ENCODE measurements at regions not wholly inside any gene's neighbourhood (a gene's known extent, or its start where the extent isn't known, plus 50 kb on each side); places are given as distances from the start of the nearest gene placed in this dataset.

GRCh38 chr2:171235262-171235881 lies 74.7 kb upstream of the TLK1 start:
- no peak overlapping the region for H3K4me3 ChIP-seq (ENCODE audit: low read depth, low read length)
- no peak for DNase-seq (ENCODE audit: low read depth)
- TF ChIP-seq CTCF (conservative IDR thresholded peaks at IDR 0.05; ENCODE audit: low read depth, low read length): no peak

DNA sequence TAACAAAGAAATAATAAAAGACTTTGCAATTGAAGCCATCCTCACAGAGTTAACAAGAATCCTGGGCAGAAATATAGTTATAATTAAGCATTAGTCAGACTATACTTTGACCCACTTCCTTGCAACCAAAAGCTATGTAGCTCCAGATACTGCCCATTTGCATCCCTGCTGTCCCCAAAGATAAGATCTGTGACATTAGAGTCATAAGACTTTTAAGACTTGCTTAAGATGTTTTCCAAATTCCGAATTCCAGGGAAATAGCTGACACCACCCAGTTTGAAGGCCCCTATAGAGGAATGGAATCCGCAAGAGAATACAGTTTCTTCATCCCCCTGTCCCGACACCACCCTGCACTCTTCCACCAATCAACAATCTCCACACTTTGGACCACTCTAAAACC lies 69.5 kb upstream of the TLK1 start:
- H3K4me3 ChIP-seq (ENCODE audit: low read depth, low read length): no peak overlapping the region
- no peak for TF ChIP-seq CTCF (conservative IDR thresholded peaks at IDR 0.05; ENCODE audit: low read depth, low read length)
- DNase-seq (ENCODE audit: low read depth): no peak

GRCh38 chr2:171228826-171229225 lies 68.1 kb upstream of the TLK1 start:
- no peak overlapping the region for H3K4me3 ChIP-seq (ENCODE audit: low read depth, low read length)
- DNase-seq (ENCODE audit: low read depth): no peak
- TF ChIP-seq CTCF (conservative IDR thresholded peaks at IDR 0.05; ENCODE audit: low read depth, low read length): no peak

DNA sequence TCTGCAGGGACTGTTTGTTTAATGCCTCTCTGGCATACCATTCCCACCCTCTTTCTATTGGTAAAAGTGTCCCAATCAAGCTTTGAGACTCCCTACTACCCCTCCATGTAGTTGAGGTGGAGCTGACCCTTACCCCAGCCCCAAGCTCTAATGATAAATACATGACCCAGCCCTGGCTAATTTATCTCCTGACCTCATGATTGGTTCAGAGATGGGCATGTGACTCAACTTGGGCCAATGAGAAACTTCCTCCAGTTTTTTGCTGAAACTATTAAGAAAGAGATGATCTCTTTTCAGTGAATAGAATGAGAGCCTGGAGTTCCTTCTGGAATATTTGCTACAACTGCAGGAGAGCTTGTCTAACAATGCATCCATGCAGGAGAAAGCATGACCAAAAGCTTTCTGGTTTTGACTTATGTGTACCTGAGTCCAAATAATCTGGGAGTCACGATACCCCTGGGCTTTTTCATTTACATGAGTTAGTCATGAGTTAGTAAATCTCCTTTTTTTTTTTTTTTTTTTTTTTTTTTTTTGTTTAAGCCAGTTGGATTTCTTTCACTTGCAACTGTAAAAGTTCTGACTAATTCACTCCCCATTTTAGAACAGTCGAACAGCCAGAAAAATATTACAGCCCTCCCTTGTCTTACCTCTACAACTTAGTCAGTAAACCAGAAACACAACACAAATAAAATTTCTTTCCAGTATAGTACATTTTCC lies 66.5 kb upstream of the TLK1 start:
- no peak for TF ChIP-seq CTCF (conservative IDR thresholded peaks at IDR 0.05; ENCODE audit: low read depth, low read length)
- H3K4me3 ChIP-seq (ENCODE audit: low read depth, low read length): no peak overlapping the region
- no peak for DNase-seq (ENCODE audit: low read depth)

DNA sequence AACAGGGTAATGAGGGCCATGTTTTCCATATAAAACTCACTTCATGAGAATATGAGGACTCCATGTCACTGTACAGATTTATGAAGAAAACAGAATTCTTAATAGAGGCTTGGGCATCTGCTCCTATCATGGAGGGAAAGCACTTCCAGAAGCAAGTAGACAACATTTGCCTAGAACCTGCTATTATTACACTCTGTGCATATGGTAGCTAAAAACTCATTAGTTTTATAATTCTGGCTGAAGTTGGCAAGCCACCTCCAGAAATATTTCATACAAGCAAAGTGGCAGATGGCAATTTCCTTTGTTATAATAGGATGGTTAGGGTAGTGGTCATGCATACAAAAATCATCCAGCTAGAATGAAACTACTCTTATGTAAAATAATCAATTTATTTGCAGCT lies 65.8 kb upstream of the TLK1 start:
- no peak for DNase-seq (ENCODE audit: low read depth)
- TF ChIP-seq CTCF (conservative IDR thresholded peaks at IDR 0.05; ENCODE audit: low read depth, low read length): no peak
- H3K4me3 ChIP-seq (ENCODE audit: low read depth, low read length): no peak overlapping the region

DNA sequence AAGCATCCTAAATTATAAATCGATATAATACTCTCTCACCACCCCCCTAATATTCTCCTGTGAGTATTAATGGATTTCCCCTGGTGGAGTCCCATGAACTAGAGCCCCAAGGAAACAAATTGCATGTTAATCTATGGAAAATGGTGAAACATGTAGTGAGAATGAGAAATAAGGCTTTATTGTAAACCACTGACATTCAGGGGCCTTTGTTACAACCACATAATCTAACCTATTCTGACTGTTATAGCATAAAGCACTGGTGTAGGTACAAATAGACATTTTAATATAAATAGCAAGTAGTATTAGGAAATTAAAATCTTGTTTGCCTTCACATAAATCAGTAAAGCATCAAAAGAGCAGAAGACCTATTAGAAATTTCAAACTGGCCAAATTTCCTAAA lies 65.3 kb upstream of the TLK1 start:
- no peak for TF ChIP-seq CTCF (conservative IDR thresholded peaks at IDR 0.05; ENCODE audit: low read depth, low read length)
- H3K4me3 ChIP-seq (ENCODE audit: low read depth, low read length): no peak overlapping the region
- DNase-seq (ENCODE audit: low read depth): no peak
